ENCODE measurements at regions not wholly inside any gene's neighbourhood (a gene's known extent, or its start where the extent isn't known, plus 50 kb on each side); places are given as distances from the start of the nearest gene placed in this dataset.

- no peaks in the 10 kb centered on the region for H3K36me3 ChIP-seq (replicated peaks in 1 of 2; ENCODE audit: control insufficient read depth in 1 of 2, insufficient read depth in 2 of 2, low read length in 1 of 2)
- H3K4me2 ChIP-seq: no peak overlapping the region
- no peaks in the 10 kb centered on the region for H3K9me3 ChIP-seq
- H3K4me3 ChIP-seq (ENCODE audit: low read depth in 2 of 2, low read length in 1 of 2): no peak overlapping the region
- H3K27ac ChIP-seq (ENCODE audit: low read depth in 2 of 2, low read length in 1 of 2): no peak overlapping the region
- H3K9ac ChIP-seq: no peak overlapping the region
- peaks cover 3 to 8% of the 10 kb centered on the region in 2 experiments; a peak in 2 of 4 replicates for H3K4me1 ChIP-seq (ENCODE audit: control insufficient read depth in 1 of 2, insufficient read depth in 2 of 2, low read depth in 1 of 2, low read length in 1 of 2)
- H3K79me2 ChIP-seq (ENCODE audit: insufficient read depth): no peaks in the 10 kb centered on the region
- H4K20me1 ChIP-seq (ENCODE audit: insufficient read depth): no peaks in the 10 kb centered on the region
- H3F3A ChIP-seq (replicated peaks; ENCODE audit: insufficient read depth): no peaks in the 10 kb centered on the region
- CTCF ChIA-PET: no interaction called here
- TF ChIP-seq RFX5 (IDR thresholded peaks at IDR 0.05; ENCODE audit: low read length) (no peak), YY1 (IDR thresholded peaks at IDR 0.05; ENCODE audit: low read depth) (no peak), RAD21 (IDR thresholded peaks at IDR 0.05; ENCODE audit: low read length) (no peak), GABPA (IDR thresholded peaks at IDR 0.05; ENCODE audit: low read depth) (no peak), USF2 (IDR thresholded peaks at IDR 0.05; ENCODE audit: borderline replicate concordance, low read depth, low read length) (no peak), EP300 (IDR thresholded peaks at IDR 0.05; ENCODE audit: borderline replicate concordance in 1 of 2, low read depth in 1 of 2, low read length in 1 of 2) (no peak), ZBTB33 (IDR thresholded peaks at IDR 0.05; ENCODE audit: borderline replicate concordance, low read depth) (no peak), CHD2 (IDR thresholded peaks at IDR 0.05; ENCODE audit: low read length, partially characterized antibody) (no peak), GATA2 (CRISPR knock-in tag; IDR thresholded peaks at IDR 0.05) (no peak), EZH2phosphoT487 (IDR thresholded peaks at IDR 0.05; ENCODE audit: borderline replicate concordance, low read depth) (no peak), TAF1 (IDR thresholded peaks at IDR 0.05; ENCODE audit: borderline replicate concordance, low read depth, low read length) (no peak), MAX (IDR thresholded peaks at IDR 0.05; ENCODE audit: low read depth) (no peak), IRF3 (IDR thresholded peaks at IDR 0.05; ENCODE audit: low read depth, low read length) (no peak), CTCF (IDR thresholded peaks at IDR 0.05) (no peak), RCOR1 (IDR thresholded peaks at IDR 0.05; ENCODE audit: low read length) (no peak), MXI1 (IDR thresholded peaks at IDR 0.05; ENCODE audit: low read depth, low read length) (no peak), NFIC (IDR thresholded peaks at IDR 0.05; ENCODE audit: borderline replicate concordance) (no peak), MEF2A (IDR thresholded peaks at IDR 0.05; ENCODE audit: borderline replicate concordance, low read depth) (no peak), FOSL2 (IDR thresholded peaks at IDR 0.05; ENCODE audit: borderline replicate concordance, low read depth) (no peak)
- H3K9me2 ChIP-seq: no peaks in the 10 kb centered on the region
- DNase-seq: no peak
- POLR2A ChIA-PET: no interaction called here
- no peak overlapping the region for H2AFZ ChIP-seq (ENCODE audit: low read depth)
- no peaks in the 10 kb centered on the region for H3K27me3 ChIP-seq (ENCODE audit: insufficient read depth)
- 71% methylated on average over 9 of the region's 18 CpGs for WGBS (ENCODE audit: low lambda C conversion rate)
Measured at GRCh38 chr21:43337901-43338655, 88.9 kb downstream of the SIK1 start.

All from SK-N-SH (cell line).